Cardiac fibroblast (primary cell): ENCODE measurements at regions not wholly inside any gene's neighbourhood (a gene's known extent, or its start where the extent isn't known, plus 50 kb on each side); places are given as distances from the start of the nearest gene placed in this dataset.

Experiments
- DNase-seq, 2 donors: peaks; one replicate each; pipeline versions ENCODE4 v3.0.0 to v3.0.0-alpha.2; 2010; ENCODE audit warnings: low read depth in 2 of 2
- H3K4me3 ChIP-seq, 2 donors: replicated peaks in 1 of 2; 1 replicate in 1 of 2; 2 replicates in 1 of 2; pipeline ENCODE4 v1.5.1; 2011; ENCODE audit warnings: low read depth in 2 of 2, low read length in 2 of 2, mild to moderate bottlenecking in 2 of 2, moderate library complexity in 1 of 2
- CTCF ChIP-seq: IDR thresholded peaks from one replicate; pipeline ENCODE4 v1.5.1; 2011; ENCODE audit warnings: low read depth, mild to moderate bottlenecking, low read length, inconsistent platforms

- TF ChIP-seq CTCF = no peak
- no peak for DNase-seq
- H3K4me3 ChIP-seq = no peak overlapping the region
These were observed 86.9 kb upstream of the SPAG17 start for GRCh38 chr1:118271883-118272282.

GRCh38 chr1:118269598-118269997, 84.6 kb upstream of the SPAG17 start:
- no peak overlapping the region for H3K4me3 ChIP-seq
- DNase-seq = no peak
- no peak for TF ChIP-seq CTCF

GRCh38 chr1:118266436-118266835, 81.4 kb upstream of the SPAG17 start:
- H3K4me3 ChIP-seq = no peak overlapping the region
- DNase-seq = peak in 1 of 2 donors; percentile 58
- TF ChIP-seq CTCF = no peak

DNA sequence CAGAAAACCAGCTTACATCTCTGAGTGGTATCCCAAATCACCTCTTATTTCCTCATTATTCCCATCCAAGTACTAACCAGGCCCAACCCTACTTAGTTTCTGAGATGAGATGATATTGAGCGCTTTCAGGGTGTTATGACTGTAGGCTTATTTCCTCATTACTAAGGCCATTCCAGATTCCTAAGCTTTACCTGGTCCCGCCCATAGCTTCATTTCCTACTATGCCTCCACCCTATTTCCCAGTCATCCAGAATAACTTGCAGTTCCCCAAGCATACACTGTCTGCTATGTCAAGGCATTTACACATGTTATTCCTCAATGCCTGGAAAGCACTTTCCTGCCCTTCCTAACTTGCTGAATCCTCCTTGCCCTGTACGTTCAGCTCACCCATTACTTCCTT, 79.3 kb upstream of the SPAG17 start:
- H3K4me3 ChIP-seq = no peak overlapping the region
- TF ChIP-seq CTCF = no peak
- no peak for DNase-seq

- DNase-seq = no peak
- no peak overlapping the region for H3K4me3 ChIP-seq
- TF ChIP-seq CTCF = no peak
These were observed 77.8 kb upstream of the SPAG17 start for GRCh38 chr1:118262865-118263264.

DNA sequence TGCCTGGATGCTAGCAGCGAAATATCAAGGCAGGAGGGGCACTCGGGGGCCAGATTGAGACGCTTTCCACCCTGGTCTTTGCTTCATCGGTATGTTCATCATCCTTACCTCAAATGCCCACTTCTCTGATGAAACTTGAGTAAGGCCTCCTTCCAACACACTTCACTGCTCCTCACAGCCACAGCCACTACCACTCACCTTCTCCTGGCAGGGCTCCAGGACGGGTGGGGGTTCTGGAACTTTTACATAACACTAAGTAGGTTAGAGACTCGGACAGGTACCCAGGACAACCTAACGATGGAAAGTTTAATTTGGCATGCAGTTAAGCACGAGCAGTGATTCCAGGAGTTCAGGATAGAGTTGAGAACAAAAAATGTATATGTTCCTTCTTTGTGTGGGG, 73.9 kb upstream of the SPAG17 start:
- no peak for DNase-seq
- TF ChIP-seq CTCF = no peak

DNA sequence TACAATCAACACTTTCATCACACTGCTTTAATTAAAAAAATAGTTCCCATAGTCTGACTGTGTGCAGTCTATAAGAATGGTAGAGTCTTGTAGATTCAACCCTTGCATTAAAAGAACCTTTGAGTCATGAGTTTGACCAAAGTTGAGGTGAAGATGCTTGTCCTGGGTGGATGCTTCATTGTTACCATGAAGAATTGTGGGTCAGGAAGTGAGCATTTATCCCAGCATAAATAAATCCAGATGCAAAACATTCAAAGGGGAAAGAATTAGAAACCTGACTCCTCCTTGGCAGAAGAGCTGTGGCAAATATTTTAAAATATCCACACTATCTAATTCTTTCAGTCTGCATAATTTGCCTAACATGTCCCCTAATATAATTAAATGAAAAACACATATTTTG, 72.9 kb upstream of the SPAG17 start:
- TF ChIP-seq CTCF = no peak
- no peak for DNase-seq

More for the DNA sequence above, 73.9 kb upstream of the SPAG17 start:
- H3K4me3 ChIP-seq = no peak overlapping the region

More for the DNA sequence above, 72.9 kb upstream of the SPAG17 start:
- no peak overlapping the region for H3K4me3 ChIP-seq
